IMR-90 (cell line): ENCODE measurements at regions not wholly inside any gene's neighbourhood (a gene's known extent, or its start where the extent isn't known, plus 50 kb on each side); places are given as distances from the start of the nearest gene placed in this dataset.

Experiments used
- ATAC-seq: fragments of 200-7000 bp; cut with Tn5 transposase; 2 replicates; pipeline ENCODE4 v1.9.1; 2020; ENCODE audit warnings: low read depth, mild to moderate bottlenecking, moderate library complexity
- BruUV-seq: library from RNA; stranded (reverse); fragments of 400-500 nt; replicated peaks from 2 replicates; lab custom pipeline; 2021; lab: Mats Ljungman, UMichigan
- CTCF ChIA-PET: fragments of 300-600 bp; formaldehyde crosslinking; extraction: SDS; loops from one replicate; lab custom pipeline; 2021; ENCODE audit warnings: antibody characterized with exemption; lab: Yijun Ruan, JAX
- POLR2A ChIA-PET: fragments of 300-600 bp; sonication (Branson Sonifier 250); formaldehyde crosslinking; loops from one replicate; lab custom pipeline; 2022; ENCODE audit warnings: antibody characterized with exemption; ENCODE audit not compliant: unreplicated experiment; lab: Charles Lee
- DNase-seq: peaks from one replicate; pipeline ENCODE4 v3.0.0; 2013
- H2AFZ ChIP-seq: replicated peaks from 2 replicates; pipeline ENCODE3; 2013; ENCODE audit warnings: low read length, mild to moderate bottlenecking; ENCODE audit not compliant: poor library complexity
- H2AK5ac ChIP-seq: 2 replicates; pipeline ENCODE4 v1.6.1; 2013; ENCODE audit warnings: low read depth, low read length, inconsistent platforms
- H2AK9ac ChIP-seq: replicated peaks from 2 replicates; pipeline ENCODE3; 2013; ENCODE audit warnings: mild to moderate bottlenecking, low read depth, low read length, moderate library complexity; ENCODE audit not compliant: poor library complexity
- H2BK120ac ChIP-seq: 2 replicates; pipeline ENCODE4 v1.6.1; 2013; ENCODE audit warnings: low read depth, low read length, inconsistent platforms
- H2BK15ac ChIP-seq: 3 replicates; pipeline ENCODE4 v1.6.1; 2013; ENCODE audit warnings: low read depth, low read length, inconsistent platforms
- H2BK20ac ChIP-seq: 2 replicates; pipeline ENCODE4 v1.6.1; 2013; ENCODE audit warnings: low read depth, mild to moderate bottlenecking, inconsistent platforms, low read length, moderate library complexity
- H2BK5ac ChIP-seq: 2 replicates; pipeline ENCODE4 v1.6.1; 2013; ENCODE audit warnings: mild to moderate bottlenecking, low read depth, low read length, inconsistent platforms; ENCODE audit not compliant: poor library complexity, severe bottlenecking
- H3K14ac ChIP-seq: replicated peaks from 2 replicates; pipeline ENCODE4 v1.6.1; 2013; ENCODE audit warnings: low read depth, low read length, inconsistent platforms
- H3K18ac ChIP-seq: 2 replicates; pipeline ENCODE4 v1.6.1; 2013; ENCODE audit warnings: low read depth, low read length, control low read depth
- H3K23ac ChIP-seq: 2 replicates; pipeline ENCODE4 v1.6.1; 2013; ENCODE audit warnings: low read depth, low read length, inconsistent platforms
- H3K27ac ChIP-seq: 2 replicates; pipeline ENCODE4 v1.5.1; 2013; ENCODE audit warnings: mild to moderate bottlenecking, control low read depth, low read length; ENCODE audit not compliant: insufficient read depth
- H3K27me3 ChIP-seq: 2 replicates; pipeline ENCODE4 v1.6.1; 2013; ENCODE audit warnings: low read length; ENCODE audit not compliant: control insufficient read depth, insufficient read depth
- H3K36me3 ChIP-seq: 2 replicates; pipeline ENCODE4 v1.6.1; 2013; ENCODE audit warnings: low read length, mixed read lengths; ENCODE audit not compliant: control insufficient read depth, insufficient read depth
- H3K4ac ChIP-seq: 2 replicates; pipeline ENCODE4 v1.6.1; 2013; ENCODE audit warnings: low read depth, low read length, inconsistent platforms
- H3K4me1 ChIP-seq: 2 replicates; pipeline ENCODE4 v1.6.1; 2013; ENCODE audit warnings: low read length, mixed read lengths; ENCODE audit not compliant: control insufficient read depth, insufficient read depth
- H3K4me2 ChIP-seq: 2 replicates; pipeline ENCODE4 v1.6.1; 2013; ENCODE audit warnings: low read depth, mild to moderate bottlenecking, control low read depth, low read length, moderate library complexity
- H3K4me3 ChIP-seq: 2 replicates; pipeline ENCODE4 v1.5.1; 2013; ENCODE audit warnings: low read depth, mild to moderate bottlenecking, control low read depth, low read length, moderate library complexity; ENCODE audit not compliant: insufficient read depth
- H3K56ac ChIP-seq: 2 replicates; pipeline ENCODE4 v1.6.1; 2013; ENCODE audit warnings: low read length, inconsistent platforms; ENCODE audit not compliant: insufficient read depth; ENCODE audit errors: extremely low read depth
- H3K79me1 ChIP-seq, 2 experiments: 2 replicates each; pipeline ENCODE4 v1.6.1; 2013; ENCODE audit warnings: low read length in 2 of 2, inconsistent platforms in 1 of 2, low read depth in 1 of 2
- H3K9ac ChIP-seq: 2 replicates; pipeline ENCODE4 v1.6.1; 2013; ENCODE audit warnings: low read depth, low read length, control low read depth
- H3K9me1 ChIP-seq: 2 replicates; pipeline ENCODE4 v1.6.1; 2013; ENCODE audit warnings: low read length, inconsistent platforms; ENCODE audit not compliant: insufficient read depth
- H3K9me3 ChIP-seq: 2 replicates; pipeline ENCODE4 v1.6.1; 2013; ENCODE audit warnings: low read length; ENCODE audit not compliant: control insufficient read depth, insufficient read depth
- H4K20me1 ChIP-seq: 2 replicates; pipeline ENCODE4 v1.6.1; 2013; ENCODE audit warnings: low read length, inconsistent platforms; ENCODE audit not compliant: insufficient read depth
- H4K5ac ChIP-seq: 2 replicates; pipeline ENCODE4 v1.6.1; 2013; ENCODE audit warnings: mild to moderate bottlenecking, low read depth, low read length, control low read depth
- H4K8ac ChIP-seq, 2 experiments: 2 replicates each; pipeline ENCODE4 v1.6.1; 2013; ENCODE audit warnings: low read depth in 2 of 2, low read length in 2 of 2, control low read depth in 1 of 2, inconsistent platforms in 1 of 2
- H4K91ac ChIP-seq: 2 replicates; pipeline ENCODE4 v1.6.1; 2013; ENCODE audit warnings: low read depth, low read length, inconsistent platforms; ENCODE audit not compliant: insufficient read depth
- USF2 ChIP-seq: fragments of 150-350 bp; IDR thresholded peaks from 2 replicates; pipeline ENCODE4 v1.6.1; 2017; ENCODE audit warnings: mild to moderate bottlenecking, antibody characterized with exemption, low read length, low read depth
- WGBS, 2 experiments: methylation state at CpG; one replicate each; pipeline versions ENCODE4 v1.1.5 to v1.1.7; 2013; ENCODE audit warnings: missing lambda C conversion rate in 2 of 2; ENCODE audit not compliant: insufficient read length in 1 of 2; ENCODE audit errors: extremely low coverage in 2 of 2; 5-methylcytosine and 5-hydroxymethylcytosine counted together
- dilution Hi-C: fragments of 300-500 bp; cut with HindIII; formaldehyde crosslinking; loops from one replicate; pipeline ENCODE4 v1.14.3; 2018; ENCODE audit warnings: low sequenced_read_pairs; ENCODE audit not compliant: unreplicated experiment
- in situ Hi-C: fragments of 300-500 bp; cut with MboI; formaldehyde crosslinking; loops from 3 replicates; pipeline ENCODE4 v1.14.3; 2019; ENCODE audit warnings: low sequenced_read_pairs, inconsistent platforms, mixed read lengths
- intact Hi-C: fragments of 100-400 bp; cut with micrococcal nuclease; formaldehyde crosslinking; loops from 2 replicates; pipeline ENCODE4 v1.10.0; 2022

GRCh38 chr15:62545467-62546227 is 380.6 kb upstream of the C2CD4B start:
- 0 out of 2 replicates have a peak, but pooled peaks cover 3% of the 10 kb centered on the region for H4K20me1 ChIP-seq
- no peak overlapping the region; the same call in 1 of the 2 replicates for H3K18ac ChIP-seq
- H3K14ac ChIP-seq: peak overlapping the region; percentile 5; the same call in 1 of the 2 replicates
- no peak overlapping the region for H2BK120ac ChIP-seq
- H3K4me2 ChIP-seq: no peak overlapping the region; the same call in 1 of the 2 replicates
- peak overlapping the region; percentile 11; the same call in 1 of the 2 replicates for H4K5ac ChIP-seq
- BruUV-seq: no TSS peak
- H2BK5ac ChIP-seq: peak overlapping the region; percentile 25
- no peak for TF ChIP-seq USF2
- peak overlapping the region; percentile 2; the same call in 1 of the 2 replicates for H4K91ac ChIP-seq
- no peak overlapping the region for H3K27ac ChIP-seq
- 71% methylated on average over 3 of the region's 4 CpGs; no CpG with 5 or more reads in 1 of the 2 experiments for WGBS, 2 experiments
- no peaks in the 10 kb centered on the region for H3K27me3 ChIP-seq
- peaks cover 13 to 17% of the 10 kb centered on the region in 2 experiments; a peak in 3 of 4 replicates for H3K79me1 ChIP-seq
- no peak overlapping the region for H2AFZ ChIP-seq
- no peaks in the 10 kb centered on the region for H3K9me3 ChIP-seq
- no peaks in the 10 kb centered on the region for H3K36me3 ChIP-seq
- H3K9me1 ChIP-seq: 0 out of 2 replicates have a peak, but pooled peaks cover 4% of the 10 kb centered on the region
- H3K9ac ChIP-seq: no peak overlapping the region
- ATAC-seq: peak; percentile 38
- H2BK15ac ChIP-seq: no peak overlapping the region
- no peak overlapping the region for H2BK20ac ChIP-seq
- H2AK9ac ChIP-seq: no peak overlapping the region
- no peak overlapping the region for H4K8ac ChIP-seq
- no peak overlapping the region for H3K23ac ChIP-seq
- DNase-seq: peak; percentile 42
- peak overlapping the region; percentile 5 for H2AK5ac ChIP-seq
- no peak overlapping the region for H3K56ac ChIP-seq
- in situ Hi-C loops (no loop called here), intact Hi-C loops (no loop called here), dilution Hi-C loops (no loop called here)
- CTCF ChIA-PET: no interaction called here
- H3K4me3 ChIP-seq: no peak overlapping the region
- peaks cover 10% of the 10 kb centered on the region; the same call in 1 of the 2 replicates for H3K4me1 ChIP-seq
- no peak overlapping the region for H3K4ac ChIP-seq
- POLR2A ChIA-PET: no interaction called here
